Psoas muscle (tissue), 7 donors: ENCODE measurements at regions not wholly inside any gene's neighbourhood (a gene's known extent, or its start where the extent isn't known, plus 50 kb on each side); places are given as distances from the start of the nearest gene placed in this dataset.

Experiments used
- ATAC-seq, 4 donors: fragments of 200-7000 bp; cut with Tn5 transposase; one replicate each; pipeline ENCODE4 v1.9.1; 2020; ENCODE audit warnings: moderate library complexity in 3 of 4, mild to moderate bottlenecking in 2 of 4
- DNase-seq, 2 donors: peaks; one replicate each; pipeline ENCODE4 v3.0.0-alpha.2; 2020
- H3K27ac ChIP-seq: fragments of 200-600 bp; one replicate; pipeline ENCODE4 v1.8.0; 2022
- H3K27me3 ChIP-seq, 3 donors: fragments of 200-600 bp in 1 of 3; one replicate each; pipeline versions ENCODE4 v1.6.1 to v1.8.0; 2013 to 2022; ENCODE audit warnings: low read length in 2 of 3, mild to moderate bottlenecking in 2 of 3, moderate library complexity in 1 of 3; ENCODE audit not compliant: insufficient read depth in 3 of 3
- H3K36me3 ChIP-seq, 2 donors: fragments of 200-600 bp in 1 of 2; one replicate each; pipeline versions ENCODE4 v1.6.1 to v1.8.0; 2013 to 2022; ENCODE audit warnings: low read depth in 1 of 2, mild to moderate bottlenecking in 1 of 2, moderate library complexity in 1 of 2; ENCODE audit not compliant: insufficient read depth in 1 of 2
- H3K4me1 ChIP-seq: fragments of 200-600 bp; one replicate; pipeline ENCODE4 v1.8.0; 2022
- H3K4me3 ChIP-seq: fragments of 200-600 bp; one replicate; pipeline ENCODE4 v1.8.0; 2022; ENCODE audit warnings: mild to moderate bottlenecking
- H3K9me3 ChIP-seq: fragments of 200-600 bp; one replicate; pipeline ENCODE4 v1.8.0; 2022
- CTCF ChIP-seq: fragments of 200-600 bp; IDR thresholded peaks from one replicate; pipeline ENCODE4 v1.8.0; 2022; ENCODE audit warnings: antibody characterized with exemption
- WGBS, 3 donors: extraction: QIAGEN DNeasy Blood & Tissue Kit; methylation state at CpG; one replicate each; pipeline versions ENCODE4 v1.1.6 to v1.1.7; 2013; 5-methylcytosine and 5-hydroxymethylcytosine counted together
- intact Hi-C, 2 donors: fragments of 100-400 bp; cut with DNase I; formaldehyde crosslinking; loops; one replicate each; pipeline versions ENCODE4 v1.11.0 to v1.14.2; 2022
- donor health status: healthy with polysubstance abuse.
- donor health status: DM: no; HTN: no; CAD: no; lungs with moderate emphysema.
- donor health status: Bipolar disorder and iron deficiency.
- donor health status: healthy.
- donor health status: DM: yes; HTN: yes; CAD: no.
- donor health status: DM: no; HTN: no; CAD: no.
- donor health status: DM: yes; HTN: yes; CAD: no.

- intact Hi-C loops, result no loop called here
- 89 to 96% (median 91%) methylated on average over 6 of the region's 6 CpGs for WGBS, 3 donors
- no peak for ATAC-seq
Observed at GRCh38 chr4:116385583-116385982, 699.8 kb downstream of the TRAM1L1 start.

GRCh38 chr4:116374815-116375214 lies 710.6 kb downstream of the TRAM1L1 start:
- intact Hi-C loops, result no loop called here
- H3K4me3 ChIP-seq, result no peak overlapping the region
- no peak overlapping the region for H3K27ac ChIP-seq
- no peaks in the 10 kb centered on the region for H3K36me3 ChIP-seq
- peaks cover 5% of the 10 kb centered on the region for H3K9me3 ChIP-seq
- ATAC-seq (no peak), DNase-seq (no peak)
- WGBS, 3 donors, result 63 to 69% (median 66%) methylated on average over 3 of the region's 3 CpGs
- no peaks in the 10 kb centered on the region for H3K27me3 ChIP-seq
- no peaks in the 10 kb centered on the region for H3K4me1 ChIP-seq
- no peak for TF ChIP-seq CTCF

More at GRCh38 chr4:116385583-116385982, 699.8 kb downstream of the TRAM1L1 start:
- H3K27me3 ChIP-seq, result no peaks in the 10 kb centered on the region
- no peak for DNase-seq
- H3K9me3 ChIP-seq, result no peaks in the 10 kb centered on the region
- no peaks in the 10 kb centered on the region for H3K36me3 ChIP-seq
- no peaks in the 10 kb centered on the region for H3K4me1 ChIP-seq
- no peak overlapping the region for H3K27ac ChIP-seq
- no peak overlapping the region for H3K4me3 ChIP-seq
- no peak for TF ChIP-seq CTCF

- Histone ChIP-seq H3K27me3 (no peaks in the 10 kb centered on the region), H3K4me3 (no peak overlapping the region), H3K27ac (no peak overlapping the region), H3K9me3 (peaks cover 6% of the 10 kb centered on the region), H3K4me1 (no peaks in the 10 kb centered on the region), H3K36me3 (no peaks in the 10 kb centered on the region)
- intact Hi-C loops, result no loop called here
- no peak for TF ChIP-seq CTCF
- ATAC-seq (no peak), DNase-seq (no peak)
Observed at GRCh38 chr4:116362583-116362982, 722.8 kb downstream of the TRAM1L1 start.

- H3K27me3 ChIP-seq, result no peaks in the 10 kb centered on the region
- no peak for TF ChIP-seq CTCF
- intact Hi-C loops, result no loop called here
- H3K27ac ChIP-seq, result no peak overlapping the region
- no peak overlapping the region for H3K4me3 ChIP-seq
- DNase-seq (no peak), ATAC-seq (no peak)
- no peaks in the 10 kb centered on the region for H3K36me3 ChIP-seq
- 75 to 84% (median 79%) methylated on average over 4 of the region's 4 CpGs for WGBS, 3 donors
- H3K4me1 ChIP-seq, result no peaks in the 10 kb centered on the region
- H3K9me3 ChIP-seq, result peaks cover 6% of the 10 kb centered on the region
Observed at GRCh38 chr4:116361790-116362189, 723.6 kb downstream of the TRAM1L1 start.

- DNase-seq (no peak), ATAC-seq (no peak)
- intact Hi-C loops, result no loop called here
- Histone ChIP-seq H3K36me3 (no peaks in the 10 kb centered on the region), H3K27me3 (no peaks in the 10 kb centered on the region), H3K4me1 (no peaks in the 10 kb centered on the region), H3K4me3 (no peak overlapping the region), H3K9me3 (peaks cover 6% of the 10 kb centered on the region), H3K27ac (no peak overlapping the region)
- peak; percentile 23 for TF ChIP-seq CTCF
- WGBS, 3 donors, result 42 to 51% (median 48%) methylated on average over 11 of the region's 11 CpGs
Observed at GRCh38 chr4:116358633-116359222, 726.6 kb downstream of the TRAM1L1 start.
